SH-SY5Y (cell line): ENCODE measurements at regions not wholly inside any gene's neighbourhood (a gene's known extent, or its start where the extent isn't known, plus 50 kb on each side); places are given as distances from the start of the nearest gene placed in this dataset.

ENCODE experiments used
- GATA2 ChIP-seq: IDR thresholded peaks from 2 replicates; pipeline ENCODE4 v1.6.1; 2011; ENCODE audit warnings: mild to moderate bottlenecking, low read depth, low read length
- GATA3 ChIP-seq: IDR thresholded peaks from 2 replicates; pipeline ENCODE4 v1.6.1; 2011; ENCODE audit warnings: low read depth, mild to moderate bottlenecking, low read length, moderate library complexity

GRCh38 chr18:38571651-38572050 lies 1006.1 kb upstream of the CELF4 start:
- no peak for TF ChIP-seq GATA2
- TF ChIP-seq GATA3: no peak
